GM18508 (cell line): ENCODE measurements at regions not wholly inside any gene's neighbourhood (a gene's known extent, or its start where the extent isn't known, plus 50 kb on each side); places are given as distances from the start of the nearest gene placed in this dataset.
"Not testable (repeated sequence)": the region's sequence is repeated elsewhere in the genome, so short reads cannot be mapped to it uniquely, and the experiment has no call there.

Source experiments
- ATAC-seq: cut with Tn5 transposase; IDR thresholded peaks from one replicate; pipeline ENCODE4 v1.9.1; 2021; ENCODE audit warnings: moderate number of reproducible peaks; ENCODE audit not compliant: insufficient read depth, unreplicated experiment

- ATAC-seq = no peak
These were observed 77.8 kb downstream of the TEX36 start for GRCh38 chr10:125605167-125605566.

GRCh38 chr10:125602825-125603224 lies 80.1 kb downstream of the TEX36 start:
- ATAC-seq = no peak

GRCh38 chr10:125599194-125599593 lies 83.8 kb downstream of the TEX36 start:
- no peak for ATAC-seq

- ATAC-seq = no peak
These were observed 87.1 kb downstream of the TEX36 start for GRCh38 chr10:125595911-125596310.

- ATAC-seq = no peak
These were observed 89.3 kb downstream of the TEX36 start for GRCh38 chr10:125593644-125594043.

GRCh38 chr10:125592897-125593296 lies 90.1 kb downstream of the TEX36 start:
- no peak for ATAC-seq

GRCh38 chr10:125591886-125592285 lies 91.1 kb downstream of the TEX36 start:
- ATAC-seq = no peak

GRCh38 chr10:125588738-125589137 lies 94.2 kb downstream of the TEX36 start:
- ATAC-seq = not testable (repeated sequence)

- no peak for ATAC-seq
These were observed 98.0 kb downstream of the TEX36 start for GRCh38 chr10:125584954-125585353.

- ATAC-seq = no peak
These were observed 104.2 kb downstream of the TEX36 start for GRCh38 chr10:125578658-125579315.

GRCh38 chr10:125575843-125576242 lies 107.1 kb downstream of the TEX36 start:
- no peak for ATAC-seq

GRCh38 chr10:125568156-125568555 lies 114.8 kb downstream of the TEX36 start:
- ATAC-seq = no peak

- no peak for ATAC-seq
These were observed 115.4 kb downstream of the TEX36 start for GRCh38 chr10:125567529-125567928.

GRCh38 chr10:125565046-125565445 lies 117.9 kb downstream of the TEX36 start:
- no peak for ATAC-seq

GRCh38 chr10:125564570-125564969 lies 118.4 kb downstream of the TEX36 start:
- ATAC-seq = no peak

GRCh38 chr10:125562737-125563136 lies 120.2 kb downstream of the TEX36 start:
- no peak for ATAC-seq

- ATAC-seq = no peak
These were observed 122.0 kb downstream of the TEX36 start for GRCh38 chr10:125560947-125561346.

- ATAC-seq = peak; percentile 99
These were observed 123.8 kb downstream of the TEX36 start for GRCh38 chr10:125559210-125559609.

GRCh38 chr10:125557801-125558505 lies 125.0 kb downstream of the TEX36 start:
- no peak for ATAC-seq

- no peak for ATAC-seq
These were observed 125.7 kb downstream of the TEX36 start for GRCh38 chr10:125557311-125557710.

GRCh38 chr10:125556882-125557281 lies 126.1 kb downstream of the TEX36 start:
- ATAC-seq = no peak

- no peak for ATAC-seq
These were observed 127.2 kb downstream of the TEX36 start for GRCh38 chr10:125555743-125556142.
